ENCODE measurements at regions not wholly inside any gene's neighbourhood (a gene's known extent, or its start where the extent isn't known, plus 50 kb on each side); places are given as distances from the start of the nearest gene placed in this dataset.

DNA sequence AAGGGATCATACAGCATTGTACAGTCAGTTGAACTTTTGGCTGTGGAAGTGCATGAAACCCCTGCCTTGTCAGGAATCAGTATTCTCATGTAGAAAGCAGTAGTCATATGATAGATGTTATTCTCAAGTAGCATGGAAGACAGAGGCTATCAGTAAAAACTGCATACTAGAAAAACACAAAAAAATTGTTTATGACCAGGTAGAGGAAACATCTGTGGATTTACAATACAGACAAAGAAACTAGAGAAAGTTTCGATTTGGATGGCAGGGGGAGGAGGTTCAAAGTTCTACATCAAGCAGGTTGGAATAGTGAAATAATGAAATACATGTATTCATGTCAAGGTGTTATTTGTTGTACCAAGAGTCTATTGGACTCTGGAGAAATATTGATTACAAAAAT lies 212.3 kb upstream of the DDI1 start:
- no peak overlapping the region for H3K4me3 ChIP-seq (replicated peaks in 1 of 3; ENCODE audit: insufficient read depth in 1 of 3, low read depth in 2 of 3, low read length in 3 of 3)
- POLR2A ChIA-PET, result no interaction called here
- H3K9ac ChIP-seq (ENCODE audit: insufficient read depth, low read depth, low read length), result no peak overlapping the region
- BruUV-seq (replicated peaks), result no TSS peak
- no peaks in the 10 kb centered on the region for H3K36me3 ChIP-seq (replicated peaks in 1 of 2; ENCODE audit: control insufficient read depth in 1 of 2, insufficient read depth in 2 of 2, low read length in 2 of 2)
- peaks cover 73% of the 10 kb centered on the region for H3K9me3 ChIP-seq (ENCODE audit: low read length)
- ATAC-seq, result no peak
- no peak overlapping the region for H3K27ac ChIP-seq (ENCODE audit: extremely low read length, insufficient read depth, low read length)
- H3K79me2 ChIP-seq (ENCODE audit: insufficient read depth, low read length), result no peaks in the 10 kb centered on the region
- no peak for DNase-seq (ENCODE audit: low spot score)
- no peaks in the 10 kb centered on the region for H3K27me3 ChIP-seq (ENCODE audit: control insufficient read depth in 1 of 2, insufficient read depth in 2 of 2, low read length in 2 of 2)
- H3K4me1 ChIP-seq (ENCODE audit: insufficient read depth, low read length), result no peaks in the 10 kb centered on the region
- TF ChIP-seq, protein P1, sequence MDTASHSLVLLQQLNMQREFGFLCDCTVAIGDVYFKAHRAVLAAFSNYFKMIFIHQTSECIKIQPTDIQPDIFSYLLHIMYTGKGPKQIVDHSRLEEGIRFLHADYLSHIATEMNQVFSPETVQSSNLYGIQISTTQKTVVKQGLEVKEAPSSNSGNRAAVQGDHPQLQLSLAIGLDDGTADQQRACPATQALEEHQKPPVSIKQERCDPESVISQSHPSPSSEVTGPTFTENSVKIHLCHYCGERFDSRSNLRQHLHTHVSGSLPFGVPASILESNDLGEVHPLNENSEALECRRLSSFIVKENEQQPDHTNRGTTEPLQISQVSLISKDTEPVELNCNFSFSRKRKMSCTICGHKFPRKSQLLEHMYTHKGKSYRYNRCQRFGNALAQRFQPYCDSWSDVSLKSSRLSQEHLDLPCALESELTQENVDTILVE (CRISPR knock-in tag; IDR thresholded peaks at IDR 0.05), result no peak
- no peak for TF ChIP-seq ZSCAN30 (CRISPR knock-in tag; IDR thresholded peaks at IDR 0.05)
- no peak for TF ChIP-seq REL (CRISPR knock-in tag; conservative IDR thresholded peaks at IDR 0.05)
- TF ChIP-seq ZNF101 (CRISPR knock-in tag; IDR thresholded peaks at IDR 0.05; ENCODE audit: borderline replicate concordance, low read depth), result no peak
- no peak for TF ChIP-seq ZNF841 (CRISPR knock-in tag; IDR thresholded peaks at IDR 0.05; ENCODE audit: borderline replicate concordance)
- no peak for TF ChIP-seq NR2C2 (CRISPR knock-in tag; IDR thresholded peaks at IDR 0.05; ENCODE audit: borderline replicate concordance)
- TF ChIP-seq, protein P2, sequence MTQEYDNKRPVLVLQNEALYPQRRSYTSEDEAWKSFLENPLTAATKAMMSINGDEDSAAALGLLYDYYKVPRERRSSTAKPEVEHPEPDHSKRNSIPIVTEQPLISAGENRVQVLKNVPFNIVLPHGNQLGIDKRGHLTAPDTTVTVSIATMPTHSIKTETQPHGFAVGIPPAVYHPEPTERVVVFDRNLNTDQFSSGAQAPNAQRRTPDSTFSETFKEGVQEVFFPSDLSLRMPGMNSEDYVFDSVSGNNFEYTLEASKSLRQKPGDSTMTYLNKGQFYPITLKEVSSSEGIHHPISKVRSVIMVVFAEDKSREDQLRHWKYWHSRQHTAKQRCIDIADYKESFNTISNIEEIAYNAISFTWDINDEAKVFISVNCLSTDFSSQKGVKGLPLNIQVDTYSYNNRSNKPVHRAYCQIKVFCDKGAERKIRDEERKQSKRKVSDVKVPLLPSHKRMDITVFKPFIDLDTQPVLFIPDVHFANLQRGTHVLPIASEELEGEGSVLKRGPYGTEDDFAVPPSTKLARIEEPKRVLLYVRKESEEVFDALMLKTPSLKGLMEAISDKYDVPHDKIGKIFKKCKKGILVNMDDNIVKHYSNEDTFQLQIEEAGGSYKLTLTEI (CRISPR knock-in tag; conservative IDR thresholded peaks at IDR 0.05), result no peak
- TF ChIP-seq, protein P3, sequence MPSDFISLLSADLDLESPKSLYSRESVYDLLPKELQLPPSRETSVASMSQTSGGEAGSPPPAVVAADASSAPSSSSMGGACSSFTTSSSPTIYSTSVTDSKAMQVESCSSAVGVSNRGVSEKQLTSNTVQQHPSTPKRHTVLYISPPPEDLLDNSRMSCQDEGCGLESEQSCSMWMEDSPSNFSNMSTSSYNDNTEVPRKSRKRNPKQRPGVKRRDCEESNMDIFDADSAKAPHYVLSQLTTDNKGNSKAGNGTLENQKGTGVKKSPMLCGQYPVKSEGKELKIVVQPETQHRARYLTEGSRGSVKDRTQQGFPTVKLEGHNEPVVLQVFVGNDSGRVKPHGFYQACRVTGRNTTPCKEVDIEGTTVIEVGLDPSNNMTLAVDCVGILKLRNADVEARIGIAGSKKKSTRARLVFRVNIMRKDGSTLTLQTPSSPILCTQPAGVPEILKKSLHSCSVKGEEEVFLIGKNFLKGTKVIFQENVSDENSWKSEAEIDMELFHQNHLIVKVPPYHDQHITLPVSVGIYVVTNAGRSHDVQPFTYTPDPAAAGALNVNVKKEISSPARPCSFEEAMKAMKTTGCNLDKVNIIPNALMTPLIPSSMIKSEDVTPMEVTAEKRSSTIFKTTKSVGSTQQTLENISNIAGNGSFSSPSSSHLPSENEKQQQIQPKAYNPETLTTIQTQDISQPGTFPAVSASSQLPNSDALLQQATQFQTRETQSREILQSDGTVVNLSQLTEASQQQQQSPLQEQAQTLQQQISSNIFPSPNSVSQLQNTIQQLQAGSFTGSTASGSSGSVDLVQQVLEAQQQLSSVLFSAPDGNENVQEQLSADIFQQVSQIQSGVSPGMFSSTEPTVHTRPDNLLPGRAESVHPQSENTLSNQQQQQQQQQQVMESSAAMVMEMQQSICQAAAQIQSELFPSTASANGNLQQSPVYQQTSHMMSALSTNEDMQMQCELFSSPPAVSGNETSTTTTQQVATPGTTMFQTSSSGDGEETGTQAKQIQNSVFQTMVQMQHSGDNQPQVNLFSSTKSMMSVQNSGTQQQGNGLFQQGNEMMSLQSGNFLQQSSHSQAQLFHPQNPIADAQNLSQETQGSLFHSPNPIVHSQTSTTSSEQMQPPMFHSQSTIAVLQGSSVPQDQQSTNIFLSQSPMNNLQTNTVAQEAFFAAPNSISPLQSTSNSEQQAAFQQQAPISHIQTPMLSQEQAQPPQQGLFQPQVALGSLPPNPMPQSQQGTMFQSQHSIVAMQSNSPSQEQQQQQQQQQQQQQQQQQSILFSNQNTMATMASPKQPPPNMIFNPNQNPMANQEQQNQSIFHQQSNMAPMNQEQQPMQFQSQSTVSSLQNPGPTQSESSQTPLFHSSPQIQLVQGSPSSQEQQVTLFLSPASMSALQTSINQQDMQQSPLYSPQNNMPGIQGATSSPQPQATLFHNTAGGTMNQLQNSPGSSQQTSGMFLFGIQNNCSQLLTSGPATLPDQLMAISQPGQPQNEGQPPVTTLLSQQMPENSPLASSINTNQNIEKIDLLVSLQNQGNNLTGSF (CRISPR knock-in tag; IDR thresholded peaks at IDR 0.05), result no peak
- TF ChIP-seq ZNF619 (CRISPR knock-in tag; IDR thresholded peaks at IDR 0.05), result no peak
- in situ Hi-C loops (cut with HindIII; ENCODE audit: extremely low pct_ligation_motif_present, low pct_unique_long_range_greater_than_20kb) (no loop called here), intact Hi-C loops (cut with micrococcal nuclease; ENCODE audit: unreplicated experiment) (no loop called here)
- no peak overlapping the region for H3K4me2 ChIP-seq (ENCODE audit: low read depth, low read length)
- no peak for FAIRE-seq
- no peaks in the 10 kb centered on the region for H4K20me1 ChIP-seq (ENCODE audit: insufficient read depth, low read length)
- CTCF ChIA-PET (ENCODE audit: low intra/inter-chr PET ratio, low total read pairs), result no interaction called here
- H2AFZ ChIP-seq (ENCODE audit: low read length), result no peak overlapping the region
- WGBS (ENCODE audit: low lambda C conversion rate), result 0% methylated on average over 1 of the region's 1 CpG

All from HepG2 (cell line).